GM19452 (cell line): ENCODE measurements at regions not wholly inside any gene's neighbourhood (a gene's known extent, or its start where the extent isn't known, plus 50 kb on each side); places are given as distances from the start of the nearest gene placed in this dataset.
"Not testable (repeated sequence)": the region's sequence is repeated elsewhere in the genome, so short reads cannot be mapped to it uniquely, and the experiment has no call there.

Experiments
- ATAC-seq: cut with Tn5 transposase; IDR thresholded peaks from one replicate; pipeline ENCODE4 v1.9.1; 2021; ENCODE audit not compliant: unreplicated experiment

GRCh38 chr1:81547261-81547911 is 253.3 kb upstream of the ADGRL2 start:
- ATAC-seq = no peak

- no peak for ATAC-seq
Observed at GRCh38 chr1:81545734-81546133, 255.0 kb upstream of the ADGRL2 start.

GRCh38 chr1:81543764-81544163 is 257.0 kb upstream of the ADGRL2 start:
- ATAC-seq = no peak

- ATAC-seq = no peak
Observed at GRCh38 chr1:81542196-81542595, 258.5 kb upstream of the ADGRL2 start.

GRCh38 chr1:81540216-81540615 is 260.5 kb upstream of the ADGRL2 start:
- ATAC-seq = no peak

GRCh38 chr1:81529014-81529413 is 271.7 kb upstream of the ADGRL2 start:
- no peak for ATAC-seq

- ATAC-seq = no peak
Observed at GRCh38 chr1:81525085-81525484, 275.6 kb upstream of the ADGRL2 start.

- no peak for ATAC-seq
Observed at GRCh38 chr1:81519987-81520386, 280.7 kb upstream of the ADGRL2 start.

GRCh38 chr1:81517987-81518386 is 282.7 kb upstream of the ADGRL2 start:
- ATAC-seq = no peak

- ATAC-seq = no peak
Observed at GRCh38 chr1:81513796-81514354, 286.9 kb upstream of the ADGRL2 start.

- no peak for ATAC-seq
Observed at GRCh38 chr1:81512252-81513003, 288.3 kb upstream of the ADGRL2 start.

- ATAC-seq = no peak
Observed at GRCh38 chr1:81511281-81511680, 289.5 kb upstream of the ADGRL2 start.

- ATAC-seq = no peak
Observed at GRCh38 chr1:81510701-81511100, 290.0 kb upstream of the ADGRL2 start.

- ATAC-seq = no peak
Observed at GRCh38 chr1:81509594-81509993, 291.1 kb upstream of the ADGRL2 start.

GRCh38 chr1:81506699-81507098 is 294.0 kb upstream of the ADGRL2 start:
- ATAC-seq = no peak

GRCh38 chr1:81505831-81506230 is 294.9 kb upstream of the ADGRL2 start:
- peak; percentile 89 for ATAC-seq

- ATAC-seq = not testable (repeated sequence)
Observed at GRCh38 chr1:81504820-81505219, 295.9 kb upstream of the ADGRL2 start.

GRCh38 chr1:81502705-81503104 is 298.0 kb upstream of the ADGRL2 start:
- not testable (repeated sequence) for ATAC-seq

- not testable (repeated sequence) for ATAC-seq
Observed at GRCh38 chr1:81501485-81501884, 299.2 kb upstream of the ADGRL2 start.

GRCh38 chr1:81499487-81499886 is 301.2 kb upstream of the ADGRL2 start:
- ATAC-seq = no peak

GRCh38 chr1:81498471-81499462 is 302.0 kb upstream of the ADGRL2 start:
- ATAC-seq = no peak
